Ovary (tissue), 7 donors: ENCODE measurements at regions not wholly inside any gene's neighbourhood (a gene's known extent, or its start where the extent isn't known, plus 50 kb on each side); places are given as distances from the start of the nearest gene placed in this dataset.
"Not testable (repeated sequence)": the region's sequence is repeated elsewhere in the genome, so short reads cannot be mapped to it uniquely, and the experiment has no call there.

Experiments
- DNase-seq, 5 donors: peaks; one replicate each; pipeline ENCODE4 v3.0.0-alpha.2; 2019 to 2020
- H3K27ac ChIP-seq, 2 donors: fragments of 200-600 bp; one replicate each; pipeline versions ENCODE4 v1.5.1 to v1.8.0; 2019 to 2022
- H3K27me3 ChIP-seq: fragments of 200-600 bp; one replicate; pipeline ENCODE4 v1.8.0; 2022
- H3K36me3 ChIP-seq: fragments of 200-600 bp; sonication (generic); one replicate; pipeline ENCODE4 v1.5.1; 2019
- H3K4me1 ChIP-seq: one replicate; pipeline ENCODE4 v1.8.1; 2013; ENCODE audit warnings: mild to moderate bottlenecking, moderate library complexity; ENCODE audit not compliant: insufficient read depth
- H3K4me3 ChIP-seq: fragments of 200-600 bp; sonication (generic); one replicate; pipeline ENCODE4 v1.5.1; 2017
- H3K9me3 ChIP-seq, 2 donors: fragments of 200-600 bp in 1 of 2; sonication (generic) in 1 of 2; one replicate each; pipeline versions ENCODE4 v1.5.1 to v1.8.1; 2013 to 2019; ENCODE audit warnings: mild to moderate bottlenecking in 1 of 2, moderate library complexity in 1 of 2
- CTCF ChIP-seq, 3 donors: fragments of 450-650 bp in 2 of 3; fragments of 200-600 bp in 1 of 3; IDR thresholded peaks; one replicate each; pipeline versions ENCODE4 v1.5.1 to v1.8.0; 2016 to 2022; ENCODE audit warnings: antibody characterized with exemption in 3 of 3, mild to moderate bottlenecking in 1 of 3
- EP300 ChIP-seq: sonication (generic); formaldehyde crosslinking; IDR thresholded peaks from one replicate; pipeline ENCODE4 v1.6.1; 2017; ENCODE audit warnings: antibody characterized with exemption
- POLR2A ChIP-seq: fragments of 450-650 bp; IDR thresholded peaks from one replicate; pipeline ENCODE4 v1.6.1; 2017; ENCODE audit warnings: antibody characterized with exemption, mild to moderate bottlenecking, moderate library complexity
- WGBS, 3 donors: extraction: QIAGEN DNeasy Blood & Tissue Kit in 1 of 3; methylation state at CpG; one replicate each; pipeline versions ENCODE4 v1.1.5 to v1.1.7; 2013 to 2017; 5-methylcytosine and 5-hydroxymethylcytosine counted together
- intact Hi-C, 4 donors: fragments of 100-400 bp; cut with DNase I; formaldehyde crosslinking; loops; one replicate each; pipeline versions ENCODE4 v1.11.0 to v1.15.1; 2022 to 2023
- donor health status: DM: no; HTN: no; CAD: no; lungs with moderate emphysema.
- donor health status: DM: no; HTN: no; CAD: no.
- donor health status: Bipolar disorder and iron deficiency.
- donor health status: DM: no; HTN: no; CAD: no.
- donor health status: DM: yes; HTN: yes; CAD: no.

GRCh38 chr5:110309222-110309621 is 417.2 kb downstream of the TMEM232 start:
- Histone ChIP-seq H3K27me3 (no peaks in the 10 kb centered on the region), H3K4me1 (no peaks in the 10 kb centered on the region), H3K36me3 (no peaks in the 10 kb centered on the region), H3K9me3 (no peaks in the 10 kb centered on the region), H3K4me3 (no peak overlapping the region), H3K27ac (no peak overlapping the region)
- DNase-seq = no peak
- no peak for TF ChIP-seq EP300
- no peak for TF ChIP-seq POLR2A
- no peak for TF ChIP-seq CTCF (IDR thresholded peaks at IDR 0.05)
- intact Hi-C loops = no loop called here
- 86 to 95% (median 88%) methylated on average over 1 of the region's 1 CpG for WGBS, 3 donors

GRCh38 chr5:110316566-110316965 is 409.9 kb downstream of the TMEM232 start:
- DNase-seq, intact Hi-C loops, H3K4me3 ChIP-seq, H3K9me3 ChIP-seq, H3K4me1 ChIP-seq, H3K27me3 ChIP-seq, H3K36me3 ChIP-seq, H3K27ac ChIP-seq: not testable (repeated sequence)
- 57 to 65% (median 60%) methylated on average over 3 of the region's 3 CpGs for WGBS, 3 donors

- TF ChIP-seq CTCF (IDR thresholded peaks at IDR 0.05) (no peak), EP300 (no peak), POLR2A (no peak)
- DNase-seq = no peak
- no peaks in the 10 kb centered on the region for H3K9me3 ChIP-seq
- intact Hi-C loops = no loop called here
- no peak overlapping the region for H3K27ac ChIP-seq
- no peak overlapping the region for H3K4me3 ChIP-seq
- H3K27me3 ChIP-seq = no peaks in the 10 kb centered on the region
- H3K4me1 ChIP-seq = no peaks in the 10 kb centered on the region
- WGBS, 3 donors = 73 to 82% (median 74%) methylated on average over 1 of the region's 1 CpG
- no peaks in the 10 kb centered on the region for H3K36me3 ChIP-seq
These were observed 405.4 kb downstream of the TMEM232 start for GRCh38 chr5:110321117-110321516.

- no peak for DNase-seq
- 88 to 97% (median 97%) methylated on average over 1 of the region's 1 CpG for WGBS, 3 donors
- no peaks in the 10 kb centered on the region for H3K27me3 ChIP-seq
- H3K36me3 ChIP-seq = no peaks in the 10 kb centered on the region
- H3K4me3 ChIP-seq = no peak overlapping the region
- H3K27ac ChIP-seq = no peak overlapping the region
- no peaks in the 10 kb centered on the region for H3K4me1 ChIP-seq
- H3K9me3 ChIP-seq = no peaks in the 10 kb centered on the region
- no peak for TF ChIP-seq EP300
- TF ChIP-seq CTCF (IDR thresholded peaks at IDR 0.05) = no peak
- no peak for TF ChIP-seq POLR2A
- intact Hi-C loops = no loop called here
These were observed 403.1 kb downstream of the TMEM232 start for GRCh38 chr5:110323357-110323756.

GRCh38 chr5:110323832-110324231 is 402.6 kb downstream of the TMEM232 start:
- no peak for TF ChIP-seq EP300
- TF ChIP-seq POLR2A = no peak
- no peak for TF ChIP-seq CTCF (IDR thresholded peaks at IDR 0.05)
- intact Hi-C loops = no loop called here
- Histone ChIP-seq H3K4me1 (no peaks in the 10 kb centered on the region), H3K36me3 (no peaks in the 10 kb centered on the region), H3K27me3 (no peaks in the 10 kb centered on the region), H3K4me3 (no peak overlapping the region), H3K9me3 (no peaks in the 10 kb centered on the region), H3K27ac (no peak overlapping the region)
- no peak for DNase-seq
